NCI-H2107 (cell line): ENCODE measurements at regions not wholly inside any gene's neighbourhood (a gene's known extent, or its start where the extent isn't known, plus 50 kb on each side); places are given as distances from the start of the nearest gene placed in this dataset.
A peak's percentile ranks its signal among the peaks of the same experiment; 100 is the strongest.
"Not testable (repeated sequence)": the region's sequence is repeated elsewhere in the genome, so short reads cannot be mapped to it uniquely, and the experiment has no call there.

Source experiments
- DNase-seq: peaks from one replicate; lab custom pipeline; 2025; lab: John Stamatoyannopoulos, UW

DNA sequence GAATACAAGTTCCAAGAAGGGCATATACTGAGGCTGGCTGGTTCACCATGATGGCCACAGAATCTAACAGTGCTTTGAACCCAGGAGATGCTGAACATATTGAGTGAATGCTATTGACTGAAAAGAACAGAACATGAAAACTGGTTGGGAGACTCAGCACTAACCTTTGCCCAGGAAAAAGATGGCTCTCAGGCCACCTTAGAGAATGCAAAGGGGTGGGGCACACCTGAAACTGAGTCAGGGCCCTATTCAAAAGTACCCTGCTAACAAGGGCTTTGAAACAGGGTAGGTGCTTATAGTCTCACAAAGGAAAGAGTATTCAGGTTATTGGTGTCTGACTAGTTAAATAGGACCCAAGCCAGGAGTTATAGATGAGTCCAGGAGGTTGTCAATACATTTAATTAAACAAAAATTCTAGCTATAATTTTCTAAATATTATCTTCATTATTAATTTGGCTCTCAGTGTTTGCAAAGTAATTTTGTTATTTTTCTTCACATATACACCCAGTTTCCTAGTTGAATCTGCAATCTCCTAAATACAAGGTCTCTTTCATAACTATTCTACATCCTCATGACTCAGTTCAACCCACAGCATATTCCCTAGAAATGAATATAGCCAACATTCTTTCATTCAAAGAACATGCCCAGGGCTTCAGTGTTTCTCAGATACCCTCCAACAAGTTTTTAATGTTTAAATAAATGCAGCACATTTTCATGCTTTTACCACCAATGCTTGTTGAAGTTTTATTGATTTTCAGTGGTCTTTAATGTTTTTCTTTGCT, 144.2 kb upstream of the RAPGEF2 start:
- no peak for DNase-seq

DNA sequence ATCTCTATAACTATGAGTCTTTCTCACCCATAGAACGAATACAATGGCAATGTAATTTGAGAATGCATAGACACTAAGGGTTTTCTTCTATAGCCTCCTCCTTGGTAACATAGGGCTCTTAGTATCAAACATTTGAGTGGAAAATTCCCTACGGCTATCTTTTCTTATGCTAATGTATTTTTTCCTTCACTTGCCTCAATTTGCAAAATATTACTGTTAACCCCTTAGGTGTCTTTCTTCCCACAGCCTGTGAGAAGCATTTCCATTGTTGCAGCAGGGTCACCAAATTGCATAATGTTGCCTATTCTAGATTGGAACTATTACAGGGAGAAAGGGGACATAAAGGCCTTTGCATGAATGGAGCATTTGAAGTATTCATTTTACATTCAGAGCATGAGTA, 140.5 kb upstream of the RAPGEF2 start:
- no peak for DNase-seq

DNA sequence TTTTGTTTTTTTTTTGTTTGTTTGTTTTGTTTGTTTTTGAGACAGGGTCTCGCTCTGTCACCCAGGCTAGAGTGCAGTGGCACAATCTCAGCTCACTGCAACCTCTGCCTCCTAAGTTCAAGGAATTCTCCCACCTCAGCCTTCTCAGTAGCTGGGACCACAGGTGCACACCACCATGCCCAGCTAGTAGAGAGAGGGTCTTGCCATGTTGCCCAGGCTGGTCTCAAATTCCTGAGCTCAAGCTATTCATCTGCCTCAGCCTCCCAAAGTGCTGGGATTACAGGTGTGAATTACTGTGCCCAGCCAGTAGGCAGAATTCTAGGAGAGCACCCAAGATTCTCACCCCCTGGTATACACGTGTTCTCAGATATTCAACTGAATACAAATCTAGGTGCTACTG, 139.6 kb upstream of the RAPGEF2 start:
- DNase-seq, result not testable (repeated sequence)

DNA sequence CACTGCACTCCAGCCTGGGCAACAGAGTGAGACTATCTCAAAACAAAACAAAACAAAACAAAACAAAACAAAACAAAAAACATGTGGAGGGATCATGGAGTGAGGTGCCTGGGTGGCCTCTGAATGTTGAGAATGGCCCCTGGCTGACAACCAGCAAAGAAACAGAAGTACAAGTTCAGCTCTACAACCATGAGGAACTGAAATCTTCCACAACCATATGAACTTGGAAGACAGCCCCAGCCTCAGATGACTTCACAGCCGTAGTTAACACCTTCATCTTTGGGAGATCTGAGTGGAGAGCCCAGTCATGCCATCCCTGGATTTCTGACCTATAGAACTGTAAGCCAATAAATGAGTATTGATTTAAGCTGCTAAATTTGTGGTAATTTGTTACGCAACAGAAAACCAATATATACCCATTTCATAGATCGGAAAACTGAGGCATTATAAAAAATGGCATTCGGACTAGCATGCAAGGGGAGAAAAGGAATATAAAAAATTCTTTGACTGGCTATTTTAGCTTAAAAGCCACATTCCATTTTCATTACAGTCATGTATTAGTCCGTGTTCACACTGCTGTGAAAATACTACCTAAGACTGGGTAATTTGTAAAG, 138.7 kb upstream of the RAPGEF2 start:
- DNase-seq, result no peak

DNA sequence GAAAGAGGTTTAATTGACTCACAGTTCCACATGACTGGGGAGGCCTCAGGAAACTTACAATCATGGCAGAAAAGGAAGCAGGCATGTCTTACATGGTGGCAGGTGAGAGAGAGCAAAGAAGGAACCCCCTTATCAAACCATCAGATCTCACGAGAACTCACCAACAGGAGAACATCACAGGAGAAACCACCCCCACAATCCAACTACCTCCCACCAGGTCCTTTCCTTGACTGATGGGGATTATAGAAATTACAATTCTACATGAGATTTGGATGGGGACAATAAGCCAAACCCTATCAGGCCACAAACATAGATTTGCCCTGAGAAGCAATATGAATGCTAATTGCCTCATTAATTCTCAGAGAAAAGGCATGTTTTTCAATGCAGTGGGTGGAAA, 138.2 kb upstream of the RAPGEF2 start:
- DNase-seq, result no peak

DNA sequence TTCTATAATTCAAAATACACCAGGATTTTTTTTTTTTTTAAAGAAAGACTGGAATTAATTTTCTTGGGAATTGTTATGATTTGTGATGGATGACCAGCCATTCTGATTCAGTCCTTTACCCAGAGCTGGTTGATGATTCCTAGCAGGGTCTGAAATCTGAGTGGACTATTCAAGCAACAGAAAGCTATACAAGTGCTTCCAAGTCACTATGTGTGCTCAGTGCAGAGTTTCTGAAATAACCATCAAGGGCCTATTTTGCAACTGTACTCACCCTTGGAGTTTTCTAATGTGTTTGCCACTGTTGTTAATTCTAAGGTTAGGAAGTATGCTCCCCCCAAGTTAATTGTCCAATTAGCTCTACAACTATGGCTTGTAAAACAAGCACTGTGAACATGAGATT, 137.7 kb upstream of the RAPGEF2 start:
- no peak for DNase-seq

DNA sequence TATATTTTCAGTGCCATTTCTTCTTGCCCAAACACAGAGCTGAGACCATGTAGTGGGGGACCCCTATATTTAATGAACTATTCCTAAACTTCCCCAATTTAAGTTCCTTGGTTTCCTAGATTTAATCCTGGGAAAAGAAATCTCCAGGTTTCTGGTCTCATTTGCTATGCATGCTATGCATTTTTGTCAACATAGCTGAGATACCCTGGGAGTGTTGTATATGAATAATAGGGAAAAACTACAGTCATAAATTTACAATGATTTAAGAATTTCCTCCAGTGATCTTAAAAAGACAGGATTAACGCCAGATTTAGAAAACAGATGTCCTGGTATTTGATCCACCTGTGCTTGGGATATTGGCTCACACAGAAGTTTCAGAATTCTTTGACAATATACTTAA, 136.8 kb upstream of the RAPGEF2 start:
- DNase-seq, result no peak

GRCh38 chr4:158968961-158969360, 133.9 kb upstream of the RAPGEF2 start:
- DNase-seq, result no peak

GRCh38 chr4:158970812-158971211, 132.1 kb upstream of the RAPGEF2 start:
- DNase-seq, result no peak

GRCh38 chr4:158974438-158974837, 128.4 kb upstream of the RAPGEF2 start:
- not testable (repeated sequence) for DNase-seq

GRCh38 chr4:158980711-158981110, 122.2 kb upstream of the RAPGEF2 start:
- DNase-seq, result not testable (repeated sequence)

DNA sequence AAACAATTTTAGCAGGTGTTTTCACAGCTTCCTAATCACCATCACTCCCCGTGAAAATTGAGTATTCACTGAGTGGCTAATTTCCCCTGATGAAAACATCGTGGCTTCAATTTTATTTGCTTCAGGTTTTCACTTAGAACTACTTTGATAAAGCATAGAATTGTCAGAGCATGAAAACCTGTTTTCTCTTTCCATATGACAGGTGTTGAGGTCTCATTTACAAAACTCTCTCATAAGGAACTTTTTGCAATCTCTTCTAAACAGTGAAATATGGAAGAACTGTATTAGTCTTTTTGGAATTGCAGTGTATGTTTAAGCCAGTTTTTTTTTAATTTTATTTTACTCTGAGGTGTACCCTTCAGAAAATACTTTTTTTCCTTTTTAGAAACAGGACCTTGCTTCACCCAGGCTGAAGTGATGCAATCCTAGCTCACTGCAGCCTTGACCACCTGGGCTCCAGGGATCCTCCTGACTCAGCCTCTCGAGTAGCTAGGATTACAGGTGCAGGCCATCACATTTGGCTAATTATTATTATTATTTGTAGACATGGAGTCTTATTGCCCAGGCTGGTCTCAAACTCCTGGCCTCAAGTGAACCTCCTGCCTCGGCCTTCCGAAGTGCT, 111.2 kb upstream of the RAPGEF2 start:
- no peak for DNase-seq

- no peak for DNase-seq
These were observed 109.0 kb upstream of the RAPGEF2 start for GRCh38 chr4:158993891-158994290.

GRCh38 chr4:158995040-158995439, 107.8 kb upstream of the RAPGEF2 start:
- no peak for DNase-seq

- no peak for DNase-seq
These were observed 106.9 kb upstream of the RAPGEF2 start for GRCh38 chr4:158995965-158996364.

GRCh38 chr4:158996669-158997074, 106.2 kb upstream of the RAPGEF2 start:
- DNase-seq, result peak; percentile 7

DNA sequence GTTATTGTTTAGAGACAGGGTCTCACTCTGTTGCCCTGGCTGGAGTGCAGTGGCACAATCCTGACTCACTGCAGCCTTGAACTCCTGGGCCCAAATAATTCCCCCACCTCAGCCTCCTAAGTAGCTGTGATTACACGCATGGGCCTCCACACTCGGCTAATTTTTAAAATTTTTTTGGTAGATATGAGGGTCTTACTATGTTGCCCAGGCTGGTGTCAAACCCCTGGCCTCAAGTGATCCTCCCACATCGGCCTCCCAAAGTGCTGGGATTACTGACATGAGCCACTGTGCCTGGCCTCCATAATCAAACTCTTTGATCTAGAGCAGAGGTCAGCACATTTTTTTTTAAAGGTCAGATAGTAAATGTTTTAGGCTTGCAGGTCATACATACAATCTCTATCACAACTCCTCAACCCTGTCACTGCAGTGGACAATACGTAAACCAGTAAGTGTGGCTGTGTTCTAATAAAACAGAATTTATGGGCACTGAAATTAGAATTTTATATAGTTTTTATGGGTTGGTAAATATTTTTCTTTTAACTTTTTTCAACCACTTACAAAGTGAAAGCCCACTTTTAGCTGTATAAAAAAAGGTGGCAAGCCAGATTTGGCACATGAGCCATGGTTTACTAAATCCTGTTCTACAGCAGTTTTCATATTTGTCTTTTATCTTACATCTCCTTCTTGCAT, 105.1 kb upstream of the RAPGEF2 start:
- no peak for DNase-seq

DNA sequence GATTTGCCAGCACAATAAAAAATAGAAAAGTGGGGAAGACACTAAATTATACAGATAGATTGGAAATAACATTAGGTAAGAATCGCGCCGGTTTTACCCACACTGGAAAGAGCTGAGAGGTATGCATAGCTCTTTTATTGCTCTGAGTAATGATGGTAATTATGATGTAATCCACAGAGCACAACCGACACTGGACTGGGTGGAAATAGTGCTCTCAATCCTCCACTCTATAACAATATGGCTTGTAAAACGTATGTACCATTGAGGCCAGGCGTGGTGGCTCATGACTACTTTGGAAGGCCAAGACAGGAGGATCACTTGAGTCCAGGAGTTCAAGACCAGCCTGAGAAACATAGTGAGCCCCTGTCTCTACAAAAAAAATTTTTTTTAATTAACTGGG, 104.3 kb upstream of the RAPGEF2 start:
- DNase-seq, result no peak

DNA sequence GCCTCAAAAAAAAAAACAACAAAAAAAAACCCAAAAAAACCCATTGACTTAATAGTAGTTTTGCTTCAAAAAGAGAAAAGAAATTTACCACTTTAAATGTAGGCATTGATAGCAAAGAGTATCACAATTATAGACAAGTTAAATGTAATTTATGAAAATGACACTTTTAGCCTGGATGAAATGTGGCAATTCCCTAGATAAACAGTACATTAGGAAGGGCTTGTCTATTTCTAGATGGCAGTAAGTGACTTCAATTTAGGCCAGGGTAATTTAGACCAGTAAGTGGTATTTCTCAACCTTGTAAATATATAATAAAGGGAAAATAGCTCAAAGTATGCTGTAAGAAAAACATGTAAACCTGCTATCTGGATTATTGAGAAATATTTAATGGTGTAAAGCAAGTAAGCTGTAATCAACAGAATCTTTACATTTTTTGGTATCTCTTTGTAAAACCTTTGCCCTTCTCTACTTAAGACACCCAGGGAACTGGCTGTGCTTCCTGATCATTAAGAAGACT, 103.7 kb upstream of the RAPGEF2 start:
- no peak for DNase-seq

DNA sequence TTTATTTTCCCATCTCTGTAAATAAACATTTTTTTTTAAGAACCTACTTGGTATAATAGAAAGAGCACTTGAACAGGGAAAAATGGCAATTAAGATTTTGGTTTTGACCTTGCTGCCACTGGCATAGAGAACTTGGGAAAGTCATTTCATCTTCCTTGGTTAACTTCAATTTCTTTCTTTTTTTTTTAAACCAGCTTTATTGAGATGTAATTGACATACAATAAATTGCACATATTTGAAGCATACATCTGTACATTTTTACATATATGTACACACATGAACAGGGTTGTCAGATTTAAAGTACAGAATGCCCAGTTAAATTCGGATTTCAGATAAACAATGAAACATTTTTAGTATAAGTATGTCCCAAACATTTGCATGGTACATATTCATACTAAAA, 103.0 kb upstream of the RAPGEF2 start:
- DNase-seq, result no peak

GRCh38 chr4:159002950-159003349, 99.9 kb upstream of the RAPGEF2 start:
- DNase-seq, result no peak

DNA sequence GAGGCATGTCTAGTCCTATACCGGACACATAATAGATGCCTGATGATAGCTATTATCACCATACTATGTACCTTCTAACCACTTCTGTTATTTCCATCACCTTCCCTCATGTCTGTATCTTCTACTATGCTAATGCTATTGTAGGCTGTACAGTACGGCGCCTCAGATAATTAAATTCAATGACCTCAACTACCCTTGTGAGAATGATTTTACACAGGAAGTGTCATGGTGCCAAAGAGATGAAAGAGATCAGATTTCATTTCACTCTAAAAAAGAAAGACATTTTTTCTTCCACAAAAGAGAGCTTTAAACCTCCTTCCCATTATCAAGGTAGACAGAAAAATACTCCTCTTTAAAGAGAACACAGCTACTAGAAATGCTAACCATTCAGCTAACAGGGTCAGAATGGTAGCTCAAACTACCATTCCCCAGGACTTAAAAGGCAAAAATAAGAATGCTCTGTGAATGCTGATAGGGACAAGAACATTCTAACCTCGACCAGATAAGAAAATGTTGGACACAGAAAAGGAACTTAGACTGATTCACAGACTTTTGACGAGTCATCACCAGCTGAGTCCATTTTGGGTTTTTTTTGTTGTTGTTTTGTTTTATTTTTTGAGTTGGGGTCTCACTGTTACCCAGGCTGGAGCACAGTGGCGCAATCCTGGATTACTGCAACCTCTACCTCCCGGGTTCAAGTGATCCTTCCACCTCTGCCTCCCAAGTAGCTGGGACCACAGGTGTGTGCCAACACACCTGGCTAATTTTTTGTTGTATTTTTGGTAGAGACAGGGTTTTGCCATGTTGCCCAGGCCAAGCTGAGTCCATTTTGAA, 99.2 kb upstream of the RAPGEF2 start:
- DNase-seq, result no peak
